Activated CD4-positive, alpha-beta T cell treated with anti-CD3 and anti-CD28 coated beads, Interleukin-2, amount 50 U/mL, for 48 hours (primary cell): ENCODE measurements at regions not wholly inside any gene's neighbourhood (a gene's known extent, or its start where the extent isn't known, plus 50 kb on each side); places are given as distances from the start of the nearest gene placed in this dataset.
A peak's percentile ranks its signal among the peaks of the same experiment; 100 is the strongest.
"Not testable (repeated sequence)": the region's sequence is repeated elsewhere in the genome, so short reads cannot be mapped to it uniquely, and the experiment has no call there.

Experiments
- DNase-seq, 2 experiments: peaks; one replicate each; pipeline ENCODE4 v3.0.0-alpha.2; 2020

GRCh38 chr2:83359336-83359735 is 1099.7 kb downstream of the SUCLG1 start:
- no peak for DNase-seq

GRCh38 chr2:83342860-83343329 is 1116.2 kb downstream of the SUCLG1 start:
- no peak for DNase-seq

- DNase-seq, result no peak
Observed at GRCh38 chr2:83340424-83340823, 1118.7 kb downstream of the SUCLG1 start.

GRCh38 chr2:83339942-83340341 is 1119.1 kb downstream of the SUCLG1 start:
- DNase-seq, result peak in 1 of 2 experiments; percentile 3

GRCh38 chr2:83331810-83332209 is 1127.3 kb downstream of the SUCLG1 start:
- DNase-seq, result no peak

- DNase-seq, result no peak
Observed at GRCh38 chr2:83323038-83323437, 1136.0 kb downstream of the SUCLG1 start.

GRCh38 chr2:83320053-83320452 is 1139.0 kb downstream of the SUCLG1 start:
- DNase-seq, result no peak

GRCh38 chr2:83305758-83306378 is 1153.2 kb downstream of the SUCLG1 start:
- DNase-seq, result no peak

- DNase-seq, result no peak
Observed at GRCh38 chr2:83291083-83291482, 1168.0 kb downstream of the SUCLG1 start.

GRCh38 chr2:83282841-83283240 is 1176.2 kb downstream of the SUCLG1 start:
- no peak for DNase-seq

GRCh38 chr2:83282043-83282795 is 1176.9 kb downstream of the SUCLG1 start:
- DNase-seq, result no peak

- no peak for DNase-seq
Observed at GRCh38 chr2:83280391-83280790, 1178.7 kb downstream of the SUCLG1 start.

- DNase-seq, result no peak
Observed at GRCh38 chr2:83273322-83273721, 1185.8 kb downstream of the SUCLG1 start.

- DNase-seq, result no peak
Observed at GRCh38 chr2:83261591-83262136, 1197.4 kb downstream of the SUCLG1 start.

GRCh38 chr2:83253848-83254247 is 1205.2 kb downstream of the SUCLG1 start:
- no peak for DNase-seq

GRCh38 chr2:83251321-83251872 is 1207.7 kb downstream of the SUCLG1 start:
- no peak for DNase-seq

GRCh38 chr2:83245806-83246537 is 1213.1 kb downstream of the SUCLG1 start:
- not testable (repeated sequence) for DNase-seq

GRCh38 chr2:83240611-83241010 is 1218.5 kb downstream of the SUCLG1 start:
- DNase-seq, result no peak

GRCh38 chr2:83238111-83238510 is 1221.0 kb downstream of the SUCLG1 start:
- no peak for DNase-seq

- no peak for DNase-seq
Observed at GRCh38 chr2:83234246-83234645, 1224.8 kb downstream of the SUCLG1 start.

- no peak for DNase-seq
Observed at GRCh38 chr2:83233781-83234180, 1225.3 kb downstream of the SUCLG1 start.

- no peak for DNase-seq
Observed at GRCh38 chr2:83233326-83233725, 1225.8 kb downstream of the SUCLG1 start.

- DNase-seq, result no peak
Observed at GRCh38 chr2:83229443-83229842, 1229.6 kb downstream of the SUCLG1 start.
